HEK293 (cell line): ENCODE measurements at regions not wholly inside any gene's neighbourhood (a gene's known extent, or its start where the extent isn't known, plus 50 kb on each side); places are given as distances from the start of the nearest gene placed in this dataset.
A peak's percentile ranks its signal among the peaks of the same experiment; 100 is the strongest.

Experiments
- CTCF ChIA-PET: fragments of 350-600 bp; formaldehyde crosslinking; extraction: SDS; loops from one replicate; lab custom pipeline; 2021; ENCODE audit warnings: antibody characterized with exemption; lab: Yijun Ruan, JAX
- POLR2A ChIA-PET: fragments of 300-600 bp; formaldehyde crosslinking; extraction: SDS; loops from one replicate; lab custom pipeline; 2020; ENCODE audit warnings: antibody characterized with exemption, inconsistent platforms; lab: Yijun Ruan, JAX
- H3K27ac ChIP-seq: fragments of 200-500 bp; sonication (Bioruptor generic); 2 replicates; pipeline ENCODE4 v1.5.1; 2014; ENCODE audit warnings: low read depth, low read length, control low read depth, inconsistent platforms; ENCODE audit errors: extremely low read depth
- H3K36me3 ChIP-seq, 2 experiments: fragments of 200-500 bp in 1 of 2; sonication (Bioruptor generic) in 1 of 2; 1 replicate in 1 of 2; 2 replicates in 1 of 2; pipeline ENCODE4 v1.5.1; 2014 to 2017; ENCODE audit warnings: inconsistent platforms in 2 of 2, low read length in 2 of 2; ENCODE audit not compliant: control insufficient read depth in 2 of 2, insufficient read depth in 1 of 2
- H3K4me1 ChIP-seq: fragments of 200-500 bp; sonication (Bioruptor generic); 2 replicates; pipeline ENCODE4 v1.5.1; 2014; ENCODE audit warnings: mild to moderate bottlenecking, low read length, inconsistent platforms; ENCODE audit not compliant: control insufficient read depth, insufficient read depth
- H3K4me3 ChIP-seq: 2 replicates; pipeline ENCODE4 v1.5.1; 2011; ENCODE audit warnings: low read depth, mild to moderate bottlenecking, control low read depth, low read length, moderate library complexity
- H3K9me3 ChIP-seq: fragments of 200-500 bp; sonication (Bioruptor generic); 2 replicates; pipeline ENCODE4 v1.5.1; 2014; ENCODE audit warnings: low read depth, low read length, inconsistent platforms; ENCODE audit not compliant: control insufficient read depth, insufficient read depth
- CTCF ChIP-seq: fragments of 450-650 bp; formaldehyde crosslinking; IDR thresholded peaks from 2 replicates; pipeline ENCODE4 v1.5.1; 2016; ENCODE audit warnings: missing biosample characterization, missing genetic modification characterization
- HOXD13 ChIP-seq: sonication (generic); formaldehyde crosslinking; IDR thresholded peaks from 2 replicates; pipeline ENCODE4 v1.8.0; 2022; ENCODE audit warnings: missing genetic modification reagents, borderline replicate concordance
- MZF1 ChIP-seq: fragments of 450-650 bp; formaldehyde crosslinking; IDR thresholded peaks from 2 replicates; pipeline ENCODE4 v1.5.1; 2017; ENCODE audit warnings: missing biosample characterization, missing genetic modification characterization, borderline replicate concordance
- SP7 ChIP-seq: fragments of 450-650 bp; formaldehyde crosslinking; IDR thresholded peaks from 2 replicates; pipeline ENCODE4 v1.5.1; 2016; ENCODE audit warnings: missing biosample characterization, missing genetic modification characterization
- ZBTB49 ChIP-seq: fragments of 450-650 bp; formaldehyde crosslinking; IDR thresholded peaks from 2 replicates; pipeline ENCODE4 v1.5.1; 2016; ENCODE audit warnings: missing biosample characterization, missing genetic modification characterization, low read depth
- ZNF138 ChIP-seq: fragments of 450-650 bp; formaldehyde crosslinking; IDR thresholded peaks from 2 replicates; pipeline ENCODE4 v1.5.1; 2016; ENCODE audit warnings: missing biosample characterization, missing genetic modification characterization, borderline replicate concordance
- ZNF148 ChIP-seq: fragments of 450-650 bp; formaldehyde crosslinking; IDR thresholded peaks from 2 replicates; pipeline ENCODE4 v1.5.0; 2017; ENCODE audit warnings: missing biosample characterization, missing genetic modification characterization, borderline replicate concordance
- ZNF155 ChIP-seq: fragments of 450-650 bp; formaldehyde crosslinking; IDR thresholded peaks from 2 replicates; pipeline ENCODE4 v1.5.1; 2016; ENCODE audit warnings: missing biosample characterization, missing genetic modification characterization
- ZNF169 ChIP-seq: fragments of 450-650 bp; formaldehyde crosslinking; IDR thresholded peaks from 2 replicates; pipeline ENCODE4 v1.5.1; 2016; ENCODE audit warnings: missing biosample characterization, missing genetic modification characterization
- ZNF184 ChIP-seq: fragments of 450-650 bp; IDR thresholded peaks from 2 replicates; pipeline ENCODE4 v1.5.1; 2018; ENCODE audit warnings: missing biosample characterization, mild to moderate bottlenecking, missing genetic modification characterization
- ZNF2 ChIP-seq: fragments of 450-650 bp; formaldehyde crosslinking; IDR thresholded peaks from 2 replicates; pipeline ENCODE4 v1.5.1; 2016; ENCODE audit warnings: missing biosample characterization, missing genetic modification characterization
- ZNF341 ChIP-seq: fragments of 450-650 bp; formaldehyde crosslinking; IDR thresholded peaks from 2 replicates; pipeline ENCODE4; 2016; ENCODE audit warnings: low read depth, missing biosample characterization, missing genetic modification characterization
- ZNF473 ChIP-seq: fragments of 450-650 bp; formaldehyde crosslinking; IDR thresholded peaks from 2 replicates; pipeline ENCODE4 v1.5.1; 2017; ENCODE audit warnings: missing biosample characterization, missing genetic modification characterization
- ZNF529 ChIP-seq: fragments of 450-650 bp; formaldehyde crosslinking; IDR thresholded peaks from 2 replicates; pipeline ENCODE4 v1.5.1; 2017; ENCODE audit warnings: missing genetic modification characterization, missing biosample characterization; ENCODE audit not compliant: insufficient replicate concordance
- ZNF548 ChIP-seq: fragments of 450-650 bp; formaldehyde crosslinking; IDR thresholded peaks from 2 replicates; pipeline ENCODE4 v1.5.1; 2016; ENCODE audit warnings: missing biosample characterization, missing genetic modification characterization
- ZNF621 ChIP-seq: fragments of 450-650 bp; formaldehyde crosslinking; IDR thresholded peaks from 2 replicates; pipeline ENCODE4 v1.5.1; 2017; ENCODE audit warnings: missing biosample characterization, missing genetic modification characterization
- ZNF747 ChIP-seq: fragments of 450-650 bp; formaldehyde crosslinking; IDR thresholded peaks from 2 replicates; pipeline ENCODE4 v1.5.1; 2016; ENCODE audit warnings: missing biosample characterization, missing genetic modification characterization
- ZSCAN23 ChIP-seq: fragments of 450-650 bp; formaldehyde crosslinking; IDR thresholded peaks from 2 replicates; pipeline ENCODE4 v1.5.1; 2016; ENCODE audit warnings: missing biosample characterization, missing genetic modification characterization
- TF ChIP-seq, protein P1 (sequence below): fragments of 450-650 bp; formaldehyde crosslinking; IDR thresholded peaks from 2 replicates; pipeline ENCODE4 v1.5.1; 2017; ENCODE audit warnings: missing biosample characterization, missing genetic modification characterization
- TF ChIP-seq, protein P2 (sequence below): fragments of 450-650 bp; formaldehyde crosslinking; IDR thresholded peaks from 2 replicates; pipeline ENCODE4 v1.5.1; 2016; ENCODE audit warnings: missing biosample characterization, missing genetic modification characterization
- TF ChIP-seq, protein P3 (sequence below): fragments of 450-650 bp; formaldehyde crosslinking; IDR thresholded peaks from 2 replicates; pipeline ENCODE4 v1.5.1; 2016; ENCODE audit warnings: missing biosample characterization, missing genetic modification characterization

GRCh38 chr12:89775986-89776365 is 67.3 kb upstream of the ATP2B1 start (continued):
- TF ChIP-seq ZSCAN23 (tag by site-specific recombination) (no peak), ZNF747 (no peak), ZNF621 (tag by site-specific recombination) (no peak), ZNF2 (tag by site-specific recombination) (no peak), ZNF341 (tag by site-specific recombination) (no peak), SP7 (tag by site-specific recombination) (no peak), ZNF155 (tag by site-specific recombination) (no peak), ZNF529 (tag by site-specific recombination) (no peak), ZNF169 (no peak), ZNF548 (tag by site-specific recombination) (no peak), ZNF138 (tag by site-specific recombination) (no peak), ZNF473 (no peak), ZNF184 (no peak), CTCF (tag by site-specific recombination) (no peak)

DNA sequence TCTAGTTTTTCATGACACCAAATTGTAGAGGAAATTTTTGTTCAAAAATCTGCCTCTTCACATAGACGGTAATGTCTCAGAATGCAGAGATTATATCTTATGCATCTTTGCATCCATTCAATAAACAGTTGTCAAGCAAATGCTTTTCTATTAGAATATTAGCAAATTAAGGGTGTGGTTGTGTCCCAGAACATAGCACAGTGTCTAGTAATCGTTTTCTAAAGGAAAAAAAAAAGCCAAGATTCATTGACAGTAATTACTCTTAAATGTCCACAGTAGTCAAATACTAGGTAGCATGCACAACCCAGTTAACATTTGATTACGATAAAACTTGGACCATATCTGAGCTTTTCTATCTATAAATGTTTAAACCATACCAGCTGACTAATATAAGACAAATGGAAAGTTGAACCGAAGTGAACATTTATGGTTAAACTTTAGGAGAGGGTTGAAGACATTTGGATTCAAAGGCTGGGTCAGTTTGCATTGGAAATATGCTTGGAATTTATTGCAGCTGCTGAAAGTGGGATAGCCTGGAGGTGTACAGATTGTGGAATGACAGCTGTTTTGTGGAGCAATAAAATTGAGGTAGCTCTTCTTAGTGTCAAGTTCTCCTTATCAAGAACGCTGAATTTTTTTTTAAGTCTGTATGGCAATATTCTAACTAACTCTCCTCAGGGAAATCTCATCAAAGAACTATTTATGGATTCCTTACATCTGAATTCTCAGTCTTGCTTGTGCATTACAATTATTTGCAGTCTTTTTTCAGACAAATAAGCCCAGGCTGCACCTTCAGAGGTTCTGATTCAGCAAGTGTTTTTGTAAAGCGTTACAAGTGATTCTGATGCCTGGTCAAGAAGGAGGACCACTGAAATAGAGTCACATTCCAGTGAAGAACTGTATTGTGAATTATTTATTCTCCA is 66.7 kb upstream of the ATP2B1 start:
- no peaks in the 10 kb centered on the region for H3K4me1 ChIP-seq
- TF ChIP-seq, protein P1, sequence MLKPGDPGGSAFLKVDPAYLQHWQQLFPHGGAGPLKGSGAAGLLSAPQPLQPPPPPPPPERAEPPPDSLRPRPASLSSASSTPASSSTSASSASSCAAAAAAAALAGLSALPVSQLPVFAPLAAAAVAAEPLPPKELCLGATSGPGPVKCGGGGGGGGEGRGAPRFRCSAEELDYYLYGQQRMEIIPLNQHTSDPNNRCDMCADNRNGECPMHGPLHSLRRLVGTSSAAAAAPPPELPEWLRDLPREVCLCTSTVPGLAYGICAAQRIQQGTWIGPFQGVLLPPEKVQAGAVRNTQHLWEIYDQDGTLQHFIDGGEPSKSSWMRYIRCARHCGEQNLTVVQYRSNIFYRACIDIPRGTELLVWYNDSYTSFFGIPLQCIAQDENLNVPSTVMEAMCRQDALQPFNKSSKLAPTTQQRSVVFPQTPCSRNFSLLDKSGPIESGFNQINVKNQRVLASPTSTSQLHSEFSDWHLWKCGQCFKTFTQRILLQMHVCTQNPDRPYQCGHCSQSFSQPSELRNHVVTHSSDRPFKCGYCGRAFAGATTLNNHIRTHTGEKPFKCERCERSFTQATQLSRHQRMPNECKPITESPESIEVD (tag by site-specific recombination), result 0 out of 2 replicates have a peak, but pooled peaks have one; percentile 29
- TF ChIP-seq ZNF148 (no peak), ZNF2 (tag by site-specific recombination) (no peak), MZF1 (tag by site-specific recombination) (no peak), HOXD13 (CRISPR knock-in tag) (0 out of 2 replicates have a peak, but pooled peaks have one; percentile 46)
- H3K27ac ChIP-seq, result no peak overlapping the region
- H3K9me3 ChIP-seq, result no peaks in the 10 kb centered on the region
- POLR2A ChIA-PET, result no interaction called here
- CTCF ChIA-PET, result interaction anchor here (0.6 to 0.8 kb wide), 2 partner anchors 191 to 940 kb away, joined by 3 read pairs; no protein-coding TSS in a partner anchor
- no peak overlapping the region for H3K4me3 ChIP-seq
- no peaks in the 10 kb centered on the region for H3K36me3 ChIP-seq

DNA sequence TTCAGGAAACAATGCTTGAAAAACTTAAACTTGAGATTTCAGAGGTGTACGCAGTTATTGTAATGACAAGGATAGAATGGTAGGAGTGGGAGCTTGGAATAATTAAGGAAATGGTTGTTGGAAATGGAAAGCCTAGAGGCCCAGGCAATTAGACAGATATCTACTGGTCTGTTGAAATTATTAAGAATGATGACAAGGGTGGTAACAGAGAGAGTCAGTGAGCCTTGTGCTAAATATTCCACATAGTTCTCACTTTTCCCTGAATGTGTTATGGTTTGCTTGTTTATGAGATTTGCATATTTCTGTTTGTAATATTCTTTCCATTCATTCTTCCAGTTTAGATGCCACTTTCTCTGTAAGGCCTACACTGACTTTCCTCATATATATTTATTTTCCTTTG is 66.0 kb upstream of the ATP2B1 start:
- TF ChIP-seq, protein P2, sequence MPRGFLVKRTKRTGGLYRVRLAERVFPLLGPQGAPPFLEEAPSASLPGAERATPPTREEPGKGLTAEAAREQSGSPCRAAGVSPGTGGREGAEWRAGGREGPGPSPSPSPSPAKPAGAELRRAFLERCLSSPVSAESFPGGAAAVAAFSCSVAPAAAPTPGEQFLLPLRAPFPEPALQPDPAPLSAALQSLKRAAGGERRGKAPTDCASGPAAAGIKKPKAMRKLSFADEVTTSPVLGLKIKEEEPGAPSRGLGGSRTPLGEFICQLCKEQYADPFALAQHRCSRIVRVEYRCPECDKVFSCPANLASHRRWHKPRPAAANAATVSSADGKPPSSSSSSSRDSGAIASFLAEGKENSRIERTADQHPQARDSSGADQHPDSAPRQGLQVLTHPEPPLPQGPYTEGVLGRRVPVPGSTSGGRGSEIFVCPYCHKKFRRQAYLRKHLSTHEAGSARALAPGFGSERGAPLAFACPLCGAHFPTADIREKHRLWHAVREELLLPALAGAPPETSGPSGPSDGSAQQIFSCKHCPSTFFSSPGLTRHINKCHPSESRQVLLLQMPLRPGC (tag by site-specific recombination), result no peak
- TF ChIP-seq, protein P3, sequence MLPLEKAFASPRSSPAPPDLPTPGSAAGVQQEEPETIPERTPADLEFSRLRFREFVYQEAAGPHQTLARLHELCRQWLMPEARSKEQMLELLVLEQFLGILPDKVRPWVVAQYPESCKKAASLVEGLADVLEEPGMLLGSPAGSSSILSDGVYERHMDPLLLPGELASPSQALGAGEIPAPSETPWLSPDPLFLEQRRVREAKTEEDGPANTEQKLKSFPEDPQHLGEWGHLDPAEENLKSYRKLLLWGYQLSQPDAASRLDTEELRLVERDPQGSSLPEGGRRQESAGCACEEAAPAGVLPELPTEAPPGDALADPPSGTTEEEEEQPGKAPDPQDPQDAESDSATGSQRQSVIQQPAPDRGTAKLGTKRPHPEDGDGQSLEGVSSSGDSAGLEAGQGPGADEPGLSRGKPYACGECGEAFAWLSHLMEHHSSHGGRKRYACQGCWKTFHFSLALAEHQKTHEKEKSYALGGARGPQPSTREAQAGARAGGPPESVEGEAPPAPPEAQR, result no peak
- TF ChIP-seq ZBTB49 (tag by site-specific recombination), result no peak
- Histone ChIP-seq H3K27ac (no peak overlapping the region), H3K4me1 (no peaks in the 10 kb centered on the region), H3K4me3 (no peak overlapping the region), H3K9me3 (no peaks in the 10 kb centered on the region), H3K36me3 (no peaks in the 10 kb centered on the region)
- CTCF ChIA-PET, result no interaction called here
- POLR2A ChIA-PET, result no interaction called here
